GM18858 (cell line): ENCODE measurements at regions not wholly inside any gene's neighbourhood (a gene's known extent, or its start where the extent isn't known, plus 50 kb on each side); places are given as distances from the start of the nearest gene placed in this dataset.
"Not testable (repeated sequence)": the region's sequence is repeated elsewhere in the genome, so short reads cannot be mapped to it uniquely, and the experiment has no call there.

Source experiments
- ATAC-seq: cut with Tn5 transposase; IDR thresholded peaks from one replicate; pipeline ENCODE4 v1.9.1; 2021; ENCODE audit not compliant: unreplicated experiment

DNA sequence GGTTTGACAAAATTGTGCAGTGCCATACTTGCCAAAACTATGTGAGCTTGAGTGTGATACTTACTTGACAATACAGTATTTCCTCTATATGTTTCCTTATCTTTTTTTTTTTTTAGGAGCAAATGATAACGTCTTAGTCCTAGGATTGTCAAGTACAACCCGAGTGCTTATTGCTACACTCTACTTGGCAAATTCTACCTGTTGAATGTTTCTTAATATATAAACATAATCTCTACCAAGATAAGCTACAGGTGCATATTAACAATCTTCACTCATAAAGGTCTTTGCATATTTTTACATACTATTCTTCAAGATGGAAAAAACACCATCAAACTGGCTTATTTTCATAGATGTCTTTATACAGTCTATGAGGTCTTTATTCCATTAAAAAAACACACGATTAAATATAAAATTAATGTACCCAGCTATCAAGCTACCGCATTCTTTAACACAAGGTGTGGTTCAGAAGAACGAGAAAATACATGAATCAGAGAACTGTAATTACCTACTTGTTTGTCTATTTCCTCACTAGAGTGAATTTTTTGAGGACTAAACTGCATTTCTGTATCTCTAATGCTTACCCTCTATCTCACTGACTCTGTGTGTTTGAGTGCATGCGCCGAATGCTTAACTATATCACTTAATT lies 76.1 kb upstream of the PDSS1 start:
- ATAC-seq: no peak

GRCh38 chr10:26621889-26622711 lies 75.4 kb upstream of the PDSS1 start:
- no peak for ATAC-seq

GRCh38 chr10:26622891-26623290 lies 74.6 kb upstream of the PDSS1 start:
- ATAC-seq: no peak

- no peak for ATAC-seq
Observed at GRCh38 chr10:26624006-26624405, 73.5 kb upstream of the PDSS1 start.

DNA sequence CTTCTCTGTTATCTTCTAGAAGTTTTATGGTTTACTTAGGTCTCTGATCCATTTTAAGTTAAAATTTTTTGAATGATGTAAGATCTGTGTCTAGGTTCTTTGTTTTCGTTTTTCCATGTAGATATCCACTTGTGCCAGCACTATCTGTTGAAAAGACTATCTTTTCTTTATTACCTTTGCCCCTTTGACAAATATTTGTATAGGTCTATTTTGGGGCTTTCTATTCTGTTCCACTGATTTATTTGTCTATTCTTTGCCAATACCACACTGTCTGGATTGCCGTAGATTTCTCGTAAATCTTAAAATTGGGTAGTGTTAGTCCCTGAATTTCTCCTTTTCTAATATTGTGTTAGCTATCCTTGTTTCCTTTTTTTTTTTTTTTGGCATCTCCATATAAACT lies 71.4 kb upstream of the PDSS1 start:
- ATAC-seq: no peak

DNA sequence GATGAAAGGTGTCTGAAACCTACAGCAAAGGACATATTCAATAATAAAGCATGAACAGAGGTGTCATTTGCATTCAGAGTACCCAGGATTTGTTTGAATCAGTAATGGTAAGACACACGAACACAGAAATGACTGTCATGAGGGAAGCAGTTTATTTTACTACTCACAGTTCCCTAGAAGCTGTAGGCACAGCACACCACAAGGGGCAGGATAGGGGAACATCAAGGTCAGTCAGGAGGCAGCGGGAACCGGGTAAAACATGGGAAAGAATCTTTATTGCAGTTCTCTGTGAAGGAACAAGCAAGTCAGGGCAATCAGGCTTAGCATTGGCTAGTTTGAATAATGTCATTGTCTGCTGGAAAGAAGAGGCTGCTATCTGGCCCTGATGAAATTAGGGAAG lies 70.2 kb upstream of the PDSS1 start:
- no peak for ATAC-seq

- peak; percentile 69 for ATAC-seq
Observed at GRCh38 chr10:26628395-26628794, 69.1 kb upstream of the PDSS1 start.

GRCh38 chr10:26632171-26632570 lies 65.3 kb upstream of the PDSS1 start:
- ATAC-seq: not testable (repeated sequence)

DNA sequence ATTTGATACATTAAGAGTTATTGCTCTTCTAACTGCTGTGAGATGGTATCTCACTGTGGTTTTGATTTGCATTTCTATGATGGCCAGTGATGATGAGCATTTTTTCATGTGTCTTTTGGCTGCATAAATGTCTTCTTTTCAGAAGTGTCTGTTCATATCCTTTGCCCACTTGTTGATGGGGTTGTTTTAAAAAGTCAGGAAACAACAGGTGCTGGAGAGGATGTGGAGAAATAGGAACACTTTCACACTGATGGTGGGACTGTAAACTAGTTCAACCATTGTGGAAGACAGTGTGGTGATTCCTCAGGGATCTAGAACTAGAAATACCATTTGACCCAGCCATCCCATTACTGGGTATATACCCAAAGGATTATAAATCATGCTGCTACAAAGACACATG lies 63.4 kb upstream of the PDSS1 start:
- not testable (repeated sequence) for ATAC-seq

DNA sequence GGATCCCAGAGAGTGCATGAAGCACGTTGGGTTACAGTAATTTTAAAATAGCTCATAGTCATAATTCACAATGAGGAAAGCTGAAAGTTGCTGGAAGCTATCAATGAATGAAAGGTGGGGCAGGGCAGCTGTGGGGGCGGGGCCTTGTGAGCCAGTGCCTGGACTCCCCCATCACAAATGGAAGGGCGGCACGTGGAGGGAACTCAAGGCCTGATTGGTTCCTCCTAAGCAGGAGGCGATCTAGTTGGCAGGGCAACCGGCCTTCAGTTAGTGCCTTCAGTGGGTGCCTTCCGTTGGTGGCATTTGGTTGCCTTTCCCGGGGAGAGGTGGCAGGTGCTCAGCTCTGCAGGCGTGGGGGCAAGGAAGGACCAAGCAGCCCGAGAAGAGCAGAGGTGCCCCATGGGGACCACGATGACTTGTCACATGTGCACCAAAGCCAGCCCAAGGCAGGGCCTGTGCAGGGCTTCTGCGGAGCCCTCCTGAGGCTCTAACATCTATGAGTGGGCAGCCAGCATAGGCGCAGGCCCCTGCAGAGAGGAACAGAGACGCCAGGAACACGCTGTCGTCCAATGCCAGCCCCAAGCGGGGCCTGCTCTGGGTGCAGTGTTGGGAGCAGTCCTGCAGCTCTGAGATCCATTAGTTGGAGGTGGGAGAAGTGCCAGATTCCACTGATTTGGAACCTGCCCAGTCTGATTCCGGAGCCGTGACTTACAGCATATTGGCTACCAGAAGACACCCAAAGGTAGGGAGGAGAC lies 59.8 kb upstream of the PDSS1 start:
- no peak for ATAC-seq

DNA sequence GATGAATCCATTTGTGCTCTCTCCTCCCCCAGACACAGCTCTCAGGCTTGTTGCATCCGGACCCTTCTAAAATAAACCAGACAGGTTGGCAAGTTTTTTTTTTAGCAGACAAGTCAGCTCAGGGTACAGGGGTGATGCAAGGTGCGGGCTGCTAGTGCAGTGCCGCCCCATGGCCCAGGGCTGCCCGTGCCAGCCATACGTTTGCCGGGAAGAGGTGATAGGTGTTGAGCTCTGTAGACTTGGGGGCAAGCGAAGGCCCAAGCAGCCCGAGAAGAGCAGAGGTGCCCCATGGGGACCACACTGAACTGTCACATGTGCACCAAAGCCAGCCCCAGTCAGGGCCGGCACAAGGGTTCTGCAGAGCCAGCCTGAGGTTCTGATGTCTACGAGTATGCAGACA lies 57.1 kb upstream of the PDSS1 start:
- no peak for ATAC-seq

DNA sequence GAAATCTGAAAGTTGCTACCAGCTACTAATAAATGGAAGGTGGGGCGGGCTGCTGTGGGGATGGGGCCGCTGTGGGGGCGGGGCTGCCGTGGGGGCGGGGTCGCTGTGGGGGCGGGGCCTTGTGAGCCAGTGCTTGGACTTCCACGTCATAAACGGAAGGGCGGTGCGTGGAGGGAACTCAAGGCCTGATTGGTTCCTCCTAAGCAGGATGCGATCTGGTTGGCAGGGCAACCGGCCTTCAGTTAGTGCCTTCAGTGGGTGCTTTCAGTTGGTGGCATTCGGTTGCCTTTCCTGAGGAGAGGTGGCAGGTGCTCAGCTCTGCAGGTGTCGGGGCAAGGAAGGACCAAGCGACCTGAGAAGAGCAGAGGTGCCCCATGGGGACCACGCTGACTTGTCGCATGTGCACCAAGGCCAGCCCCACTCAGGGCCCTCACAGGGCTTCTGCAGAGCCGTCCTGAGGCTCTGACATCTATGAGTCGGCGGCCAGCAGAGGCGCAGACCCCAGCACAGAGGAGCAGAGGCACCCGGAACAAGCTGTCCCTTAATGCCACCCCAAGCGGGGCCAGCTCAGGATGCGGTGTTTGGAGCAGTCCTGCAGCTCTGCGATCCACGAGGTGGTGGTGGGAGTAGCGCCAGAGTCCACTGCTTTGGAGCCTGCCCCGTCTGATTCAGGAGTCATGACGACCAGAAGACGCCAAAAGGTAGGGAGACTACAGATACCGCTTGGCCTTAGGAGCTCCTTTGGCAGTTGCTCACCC lies 54.4 kb upstream of the PDSS1 start:
- ATAC-seq: no peak

- no peak for ATAC-seq
Observed at GRCh38 chr10:26647602-26648244, 49.8 kb upstream of the PDSS1 start.
